OCI-LY7 (cell line): ENCODE measurements at regions not wholly inside any gene's neighbourhood (a gene's known extent, or its start where the extent isn't known, plus 50 kb on each side); places are given as distances from the start of the nearest gene placed in this dataset.

Source experiments
- CTCF ChIP-seq: fragments of 200-600 bp; sonication (generic); conservative IDR thresholded peaks from 2 replicates; pipeline ENCODE4 v1.5.1; 2014; ENCODE audit warnings: mild to moderate bottlenecking, antibody characterized with exemption, low read length, moderate library complexity, mixed read lengths
- EZH2phosphoT487 ChIP-seq: fragments of 200-600 bp; sonication (generic); IDR thresholded peaks from 2 replicates; pipeline ENCODE4 v1.6.1; 2018; ENCODE audit warnings: low read depth, borderline replicate concordance, mild to moderate bottlenecking, mixed run types, antibody characterized with exemption, low read length, moderate library complexity, mixed read lengths

DNA sequence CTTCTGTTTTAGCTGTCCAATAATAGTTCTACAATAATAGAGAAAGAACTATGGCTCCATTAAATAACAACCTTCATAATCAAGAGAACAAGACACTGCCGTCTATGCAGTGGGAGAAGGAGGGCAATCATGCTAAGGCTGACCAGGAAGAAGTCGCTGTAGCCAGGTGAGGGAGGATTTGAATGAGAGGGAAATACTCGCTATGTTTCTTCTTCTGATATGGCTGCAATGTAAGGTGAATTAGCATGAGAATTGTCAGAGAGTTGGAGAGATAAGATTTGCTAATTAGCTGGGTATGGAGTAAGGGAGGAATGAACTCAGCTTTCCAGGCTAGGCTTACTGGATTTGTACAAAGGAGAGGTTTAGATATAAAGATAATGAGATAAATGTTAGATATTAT, 555.4 kb upstream of the ZNF385D start:
- TF ChIP-seq CTCF (no peak), EZH2phosphoT487 (no peak)
